HepG2 (cell line): ENCODE measurements at regions not wholly inside any gene's neighbourhood (a gene's known extent, or its start where the extent isn't known, plus 50 kb on each side); places are given as distances from the start of the nearest gene placed in this dataset.

ENCODE experiments used
- AHDC1 ChIP-seq: sonication (generic); formaldehyde crosslinking; IDR thresholded peaks from 2 replicates; pipeline ENCODE4 v1.5.1; 2020; ENCODE audit warnings: mild to moderate bottlenecking, missing genetic modification reagents, borderline replicate concordance
- CTCF ChIP-seq: sonication (generic); formaldehyde crosslinking; IDR thresholded peaks from 2 replicates; pipeline ENCODE4 v1.5.0; 2020; ENCODE audit warnings: mild to moderate bottlenecking, missing genetic modification reagents, moderate library complexity
- E2F2 ChIP-seq: sonication (generic); formaldehyde crosslinking; IDR thresholded peaks from 2 replicates; pipeline ENCODE4 v1.4.0; 2020; ENCODE audit warnings: missing genetic modification reagents, borderline replicate concordance
- EEA1 ChIP-seq: sonication (generic); formaldehyde crosslinking; IDR thresholded peaks from 2 replicates; pipeline ENCODE4 v1.5.1; 2020; ENCODE audit warnings: mild to moderate bottlenecking, missing genetic modification reagents, borderline replicate concordance
- FOXP1 ChIP-seq, 2 experiments: fragments of 450-650 bp in 1 of 2; IDR thresholded peaks; 2 replicates each; pipeline ENCODE4 v1.6.1; 2017 to 2018; ENCODE audit warnings: antibody characterized with exemption in 1 of 2
- HOXD1 ChIP-seq: sonication (generic); formaldehyde crosslinking; IDR thresholded peaks from 2 replicates; pipeline ENCODE4 v1.5.0; 2020; ENCODE audit warnings: missing genetic modification reagents
- NFYB ChIP-seq: sonication (generic); formaldehyde crosslinking; IDR thresholded peaks from 2 replicates; pipeline ENCODE4 v1.4.0; 2020; ENCODE audit warnings: missing genetic modification reagents
- PHF21A ChIP-seq: sonication (generic); formaldehyde crosslinking; IDR thresholded peaks from 2 replicates; pipeline ENCODE4 v1.5.0; 2020; ENCODE audit warnings: mild to moderate bottlenecking, missing genetic modification reagents
- PRDM15 ChIP-seq: sonication (generic); formaldehyde crosslinking; IDR thresholded peaks from 2 replicates; pipeline ENCODE4 v1.4.0; 2020; ENCODE audit warnings: missing genetic modification reagents
- SCMH1 ChIP-seq: sonication (generic); formaldehyde crosslinking; IDR thresholded peaks from 2 replicates; pipeline ENCODE4 v1.9.0; 2021; ENCODE audit warnings: missing genetic modification reagents, mild to moderate bottlenecking, borderline replicate concordance
- TFDP1 ChIP-seq: IDR thresholded peaks from 2 replicates; pipeline ENCODE4 v1.6.1; 2016; ENCODE audit warnings: missing compliant biosample characterization, missing genetic modification reagents, borderline replicate concordance
- THAP7 ChIP-seq: sonication (generic); formaldehyde crosslinking; IDR thresholded peaks from 2 replicates; pipeline ENCODE4 v1.8.1; 2023; ENCODE audit warnings: mild to moderate bottlenecking, missing genetic modification reagents
- ZNF879 ChIP-seq: sonication (generic); formaldehyde crosslinking; IDR thresholded peaks from 2 replicates; pipeline ENCODE4 v1.8.1; 2023; ENCODE audit warnings: missing genetic modification reagents
- ZSCAN29 ChIP-seq: sonication (generic); formaldehyde crosslinking; conservative IDR thresholded peaks from 2 replicates; pipeline ENCODE4 v1.4.0; 2020; ENCODE audit warnings: mild to moderate bottlenecking, missing genetic modification reagents

GRCh38 chr12:23380419-23381100 is 568.9 kb downstream of the SOX5 start (continued):
- peak; percentile 19; the same call in 1 of the 2 replicates for TF ChIP-seq AHDC1 (CRISPR knock-in tag)
- TF ChIP-seq PRDM15: no peak
- TF ChIP-seq THAP7 (CRISPR knock-in tag): no peak
- TF ChIP-seq PHF21A: no peak
- TF ChIP-seq TFDP1 (CRISPR knock-in tag): no peak
- TF ChIP-seq ZSCAN29 (CRISPR knock-in tag): no peak
- no peak for TF ChIP-seq NFYB
- no peak for TF ChIP-seq FOXP1 (IDR thresholded peaks at IDR 0.05)
- peak; percentile 50; the same call in 1 of the 2 replicates for TF ChIP-seq FOXP1 (CRISPR knock-in tag; IDR thresholded peaks at IDR 0.05)
- TF ChIP-seq E2F2: no peak
- TF ChIP-seq HOXD1 (CRISPR knock-in tag): no peak
- TF ChIP-seq CTCF (CRISPR knock-in tag): no peak
- no peak for TF ChIP-seq EEA1 (CRISPR knock-in tag)
- no peak for TF ChIP-seq ZNF879 (CRISPR knock-in tag)
- TF ChIP-seq SCMH1 (CRISPR knock-in tag): no peak
